NCI-H226 (cell line): ENCODE measurements at regions not wholly inside any gene's neighbourhood (a gene's known extent, or its start where the extent isn't known, plus 50 kb on each side); places are given as distances from the start of the nearest gene placed in this dataset.
"Not testable (repeated sequence)": the region's sequence is repeated elsewhere in the genome, so short reads cannot be mapped to it uniquely, and the experiment has no call there.

Experiments
- DNase-seq: peaks from one replicate; pipeline ENCODE4 v3.0.0-alpha.2; 2015

GRCh38 chr2:19646987-19647386, 254.8 kb downstream of the TTC32 start:
- no peak for DNase-seq

- no peak for DNase-seq
These were observed 257.0 kb downstream of the TTC32 start for GRCh38 chr2:19644763-19645162.

- DNase-seq, result no peak
These were observed 258.7 kb downstream of the TTC32 start for GRCh38 chr2:19643117-19643518.

GRCh38 chr2:19642501-19642900, 259.3 kb downstream of the TTC32 start:
- DNase-seq, result no peak

GRCh38 chr2:19635951-19636510, 265.8 kb downstream of the TTC32 start:
- DNase-seq, result no peak

- no peak for DNase-seq
These were observed 269.3 kb downstream of the TTC32 start for GRCh38 chr2:19632403-19632991.

GRCh38 chr2:19631871-19632270, 269.9 kb downstream of the TTC32 start:
- no peak for DNase-seq

- peak; percentile 25 for DNase-seq
These were observed 270.9 kb downstream of the TTC32 start for GRCh38 chr2:19630921-19631320.

- no peak for DNase-seq
These were observed 268.9 kb upstream of the OSR1 start for GRCh38 chr2:19627359-19627758.

- DNase-seq, result peak; percentile 81
These were observed 265.1 kb upstream of the OSR1 start for GRCh38 chr2:19623488-19623887.

GRCh38 chr2:19617257-19617848, 258.9 kb upstream of the OSR1 start:
- DNase-seq, result no peak

- not testable (repeated sequence) for DNase-seq
These were observed 257.0 kb upstream of the OSR1 start for GRCh38 chr2:19615402-19615801.

- DNase-seq, result no peak
These were observed 255.6 kb upstream of the OSR1 start for GRCh38 chr2:19614066-19614465.

GRCh38 chr2:19611491-19612332, 253.3 kb upstream of the OSR1 start:
- peak; percentile 96 for DNase-seq

- no peak for DNase-seq
These were observed 250.8 kb upstream of the OSR1 start for GRCh38 chr2:19609266-19609665.

GRCh38 chr2:19607931-19608771, 249.7 kb upstream of the OSR1 start:
- peak; percentile 58 for DNase-seq

GRCh38 chr2:19607400-19607799, 249.0 kb upstream of the OSR1 start:
- peak; percentile 57 for DNase-seq

GRCh38 chr2:19600982-19601381, 242.6 kb upstream of the OSR1 start:
- DNase-seq, result no peak

GRCh38 chr2:19600506-19600905, 242.1 kb upstream of the OSR1 start:
- DNase-seq, result no peak

- DNase-seq, result no peak
These were observed 240.5 kb upstream of the OSR1 start for GRCh38 chr2:19598971-19599370.

- DNase-seq, result no peak
These were observed 233.8 kb upstream of the OSR1 start for GRCh38 chr2:19592197-19592596.

- DNase-seq, result no peak
These were observed 231.4 kb upstream of the OSR1 start for GRCh38 chr2:19589791-19590190.

GRCh38 chr2:19580830-19581229, 222.4 kb upstream of the OSR1 start:
- no peak for DNase-seq
